C1 segment of cervical spinal cord (tissue), 14 donors: ENCODE measurements at regions not wholly inside any gene's neighbourhood (a gene's known extent, or its start where the extent isn't known, plus 50 kb on each side); places are given as distances from the start of the nearest gene placed in this dataset.
A peak's percentile ranks its signal among the peaks of the same experiment; 100 is the strongest.

Experiments
- DNase-seq, 14 donors: peaks; one replicate each; lab custom pipeline; 2025; lab: John Stamatoyannopoulos, UW

DNA sequence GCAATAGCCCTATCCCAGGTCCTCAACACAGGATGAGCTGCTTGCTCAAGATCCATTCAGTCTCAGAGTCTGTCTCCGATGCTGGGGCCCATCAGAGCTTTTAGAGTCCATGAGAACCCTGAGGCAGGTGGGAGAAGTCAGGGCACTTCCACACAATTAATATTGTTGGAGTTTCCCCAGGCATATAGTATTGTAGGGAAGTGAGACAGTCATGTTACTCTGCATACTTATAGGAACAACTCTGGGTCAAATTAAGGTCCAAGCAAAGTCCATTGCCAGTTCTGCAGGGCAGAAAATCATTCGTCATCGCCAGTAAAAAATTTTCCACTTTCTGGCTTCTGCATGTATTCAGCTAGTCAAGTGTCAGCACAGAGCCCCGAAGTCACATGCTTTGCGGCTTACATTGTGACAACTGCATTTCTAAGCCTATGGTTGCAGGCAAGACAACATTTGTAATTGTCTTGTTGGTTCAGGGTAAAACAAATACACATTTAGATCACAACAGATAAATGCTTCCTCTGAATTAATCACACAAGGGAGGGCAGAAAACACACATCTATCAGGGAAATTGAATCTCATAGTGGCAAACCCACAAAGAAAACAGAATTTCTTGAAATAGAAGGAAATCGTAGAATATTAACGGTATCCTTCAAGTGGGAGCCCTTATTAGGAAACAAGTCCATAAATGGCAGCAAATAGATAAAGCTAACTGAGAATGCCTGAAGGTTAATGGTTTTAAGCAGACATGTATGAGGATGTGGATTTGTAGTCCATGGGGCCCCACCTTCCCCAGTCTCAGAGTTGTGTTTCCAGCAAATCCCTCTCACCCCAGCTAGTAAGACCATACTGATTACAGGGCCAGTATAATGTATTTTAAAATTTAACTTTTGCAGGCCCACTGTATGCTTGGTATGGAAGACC, 412.1 kb upstream of the RASGEF1B start:
- no peak for DNase-seq

DNA sequence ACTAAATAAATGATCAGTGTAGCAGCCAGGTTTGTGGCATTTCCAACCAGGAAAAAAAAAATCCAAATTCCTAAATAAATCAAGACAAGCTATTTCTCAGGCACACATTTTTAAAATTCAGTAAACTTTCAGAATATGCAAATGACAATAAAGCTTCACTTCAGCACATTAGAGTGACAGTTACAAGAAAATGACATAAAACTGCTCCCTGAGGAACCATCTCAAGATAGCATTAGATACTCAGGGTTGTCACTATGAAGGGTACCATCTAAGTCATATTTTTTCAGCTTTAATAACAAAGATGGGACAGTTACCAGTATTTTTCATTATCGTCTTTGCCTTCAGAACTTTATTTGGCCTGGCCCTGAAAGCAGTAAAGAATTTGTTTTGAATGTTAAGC, 411.3 kb upstream of the RASGEF1B start:
- DNase-seq = no peak

DNA sequence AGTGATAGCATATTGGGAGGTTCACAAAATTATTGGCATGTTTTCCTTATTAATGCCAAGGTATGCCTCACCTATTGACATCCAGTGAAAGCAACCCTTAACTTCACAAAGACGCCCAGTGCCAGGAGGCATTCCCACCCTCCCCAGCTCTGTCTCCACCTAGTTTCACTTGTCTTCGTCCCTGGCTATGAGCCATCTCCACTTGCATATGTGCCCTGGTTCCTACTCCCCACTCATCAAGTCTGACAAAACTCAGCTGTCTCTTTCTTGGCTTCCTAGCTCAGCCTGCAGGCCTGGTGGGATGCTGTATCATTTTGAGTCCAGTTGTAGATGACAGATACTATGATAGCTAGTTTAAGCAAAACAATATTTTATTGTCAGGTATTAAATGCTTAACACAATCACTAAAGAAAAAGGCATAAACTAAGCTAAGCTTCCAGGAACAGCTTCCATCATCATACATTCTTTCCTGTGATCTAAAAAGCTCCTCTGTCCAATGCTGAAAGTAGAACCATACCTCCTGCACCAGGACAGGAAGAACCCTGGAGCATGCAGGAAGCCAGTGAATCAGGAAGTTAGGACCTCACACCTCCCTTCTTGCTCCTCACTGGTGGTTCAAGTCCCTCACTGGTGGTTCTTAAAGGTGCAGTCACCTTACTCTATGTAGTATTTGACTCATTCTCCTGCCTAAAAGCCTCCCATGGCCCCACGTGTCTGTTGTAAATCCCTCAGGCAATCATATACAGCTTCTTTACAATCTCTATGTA, 410.3 kb upstream of the RASGEF1B start:
- no peak for DNase-seq

DNA sequence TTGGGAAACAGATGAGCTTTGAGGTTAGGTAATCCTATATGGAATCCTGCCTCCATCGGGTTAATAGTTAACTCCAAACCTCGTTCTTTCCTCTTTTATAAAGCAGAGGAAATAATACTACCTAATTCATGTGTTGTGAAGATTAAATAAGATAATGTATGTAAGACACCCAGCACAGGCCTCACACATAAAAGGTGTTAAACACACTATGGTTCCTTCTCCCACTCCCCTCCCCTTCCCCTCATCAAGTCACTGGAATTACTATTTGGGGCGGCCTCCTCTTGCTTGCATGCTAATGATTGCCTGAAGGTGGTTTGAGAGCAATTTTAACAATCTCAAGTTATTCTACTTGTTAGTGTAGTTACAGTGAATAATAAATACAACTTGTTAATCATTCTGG, 404.4 kb upstream of the RASGEF1B start:
- no peak for DNase-seq

DNA sequence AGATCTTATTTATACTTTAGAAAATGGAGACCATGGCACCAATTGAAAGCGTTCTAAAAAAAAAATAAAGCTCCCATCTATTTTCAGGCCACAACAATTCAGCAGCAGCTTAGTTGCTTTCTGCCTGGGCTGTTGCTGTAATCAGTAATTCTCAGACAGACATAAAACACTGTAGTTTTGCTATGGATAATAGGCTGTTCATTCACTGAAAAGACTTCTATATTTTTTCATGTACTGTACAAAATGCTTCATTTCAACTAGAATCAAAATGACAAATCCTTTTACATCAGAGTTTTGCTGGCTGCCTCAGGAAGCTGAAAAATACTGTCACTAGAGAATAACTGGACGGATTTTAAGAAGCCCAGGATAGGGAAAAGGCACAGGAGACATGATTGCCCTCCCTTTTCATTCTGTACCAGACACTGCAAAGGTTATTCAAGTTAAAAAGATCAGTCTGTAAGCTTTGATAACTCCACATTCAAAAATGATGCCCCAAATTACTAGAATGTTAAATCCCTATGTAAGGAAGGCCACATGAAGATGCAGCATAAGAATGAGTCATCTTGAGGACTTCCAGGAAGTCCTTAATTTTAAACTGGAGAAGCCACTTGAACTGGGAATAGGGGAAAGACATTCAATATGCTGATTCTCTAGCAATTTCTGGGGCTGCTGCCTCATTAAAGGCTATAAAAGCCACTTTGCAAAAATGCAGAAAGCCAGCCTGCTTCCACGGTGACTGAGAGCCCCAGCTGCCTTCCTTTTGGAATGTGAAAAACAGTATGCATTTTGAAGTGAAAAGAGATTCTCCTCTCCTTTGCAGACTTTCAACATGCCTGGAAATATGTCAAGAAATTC, 403.2 kb upstream of the RASGEF1B start:
- DNase-seq = no peak

DNA sequence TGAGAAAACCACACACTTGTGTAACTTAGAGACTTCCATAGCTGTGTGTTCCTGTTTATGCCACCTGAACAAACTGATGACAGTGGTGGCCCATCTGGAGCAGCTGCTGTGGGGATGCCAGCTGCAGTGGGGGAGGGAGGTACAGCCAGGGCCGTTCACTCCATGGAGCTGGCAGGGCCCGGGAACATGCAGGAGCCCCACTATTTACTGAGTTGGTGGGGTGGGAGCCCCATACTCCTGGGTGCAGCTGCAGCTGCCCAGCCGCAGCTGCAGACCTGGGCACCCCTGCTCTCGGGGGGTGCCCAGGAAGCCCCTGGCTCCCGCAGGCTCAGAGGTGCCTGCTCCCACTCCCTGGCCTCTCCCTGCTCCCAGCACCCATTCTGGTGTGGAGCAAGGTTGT, 398.6 kb upstream of the RASGEF1B start:
- no peak for DNase-seq

DNA sequence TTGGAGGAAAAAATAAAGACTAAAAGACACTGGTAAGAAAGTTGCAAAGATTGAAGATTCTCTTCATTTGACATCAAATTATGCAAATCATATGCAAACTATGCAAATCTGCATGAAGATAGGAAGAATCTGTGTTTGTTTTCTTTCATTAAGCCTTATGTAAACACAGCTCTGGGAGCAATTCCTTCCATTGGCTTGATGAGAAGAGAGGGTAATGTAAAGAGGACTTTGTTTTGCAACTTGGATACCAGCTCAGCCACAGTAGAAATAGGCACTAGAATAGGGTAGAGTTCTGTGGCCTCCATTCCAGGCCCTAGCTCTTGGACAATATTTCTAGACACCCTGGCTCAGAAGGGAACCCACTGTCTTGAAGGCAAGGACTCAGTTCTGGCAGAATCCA, 388.4 kb upstream of the RASGEF1B start:
- DNase-seq = no peak

DNA sequence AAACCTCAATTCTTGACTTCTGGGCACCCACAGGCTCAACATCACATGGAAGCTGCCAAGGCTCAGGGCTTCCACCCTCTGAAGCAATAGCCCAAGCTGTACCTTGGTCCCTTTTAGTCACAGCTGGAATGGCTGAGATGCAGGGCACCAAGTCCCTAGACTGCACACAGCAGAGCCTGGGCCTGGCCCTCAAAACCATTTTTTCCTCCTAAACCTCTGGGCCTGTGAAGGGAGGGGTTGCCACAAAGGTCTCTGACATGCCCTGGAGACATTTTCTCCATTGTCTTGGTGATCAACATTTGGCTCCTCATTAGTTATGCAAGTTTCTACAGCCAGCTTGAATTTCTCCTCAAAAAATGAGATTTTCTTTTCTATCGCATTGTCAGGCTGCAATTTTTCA, 382.7 kb upstream of the RASGEF1B start:
- DNase-seq = no peak

DNA sequence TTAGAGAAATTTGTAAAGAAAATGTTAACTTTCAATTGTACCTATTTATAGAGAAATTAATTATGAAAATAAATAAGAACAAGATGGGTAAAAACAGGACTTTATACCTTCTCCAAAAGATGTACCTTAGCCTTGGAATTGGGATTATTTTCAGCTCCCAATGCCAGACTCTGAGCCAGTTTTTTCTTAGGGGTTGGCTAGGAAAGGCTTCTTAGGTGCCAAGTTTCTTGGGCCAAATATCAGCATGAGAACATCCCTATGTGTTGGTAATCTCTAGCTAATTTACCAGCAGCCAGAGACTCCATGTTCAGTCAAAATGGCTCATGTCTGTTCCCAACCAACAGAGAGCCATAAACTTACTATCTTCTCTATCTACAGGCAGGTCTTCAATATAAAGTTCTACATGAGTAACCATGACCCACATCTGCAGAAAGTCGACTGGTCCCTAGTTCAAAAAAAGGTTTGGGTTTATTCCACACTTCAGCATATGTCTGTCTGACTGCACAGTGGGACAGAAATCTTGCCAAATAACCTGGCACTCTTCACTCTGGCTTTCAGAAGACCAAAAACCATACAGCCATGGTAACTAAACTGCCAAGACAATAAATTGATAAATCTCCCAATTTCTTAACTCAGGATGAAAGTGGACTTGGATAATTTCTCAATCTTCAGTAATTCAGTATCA, 380.5 kb upstream of the RASGEF1B start:
- DNase-seq = peak in 2 of 14 donors; percentile 4 to 93

DNA sequence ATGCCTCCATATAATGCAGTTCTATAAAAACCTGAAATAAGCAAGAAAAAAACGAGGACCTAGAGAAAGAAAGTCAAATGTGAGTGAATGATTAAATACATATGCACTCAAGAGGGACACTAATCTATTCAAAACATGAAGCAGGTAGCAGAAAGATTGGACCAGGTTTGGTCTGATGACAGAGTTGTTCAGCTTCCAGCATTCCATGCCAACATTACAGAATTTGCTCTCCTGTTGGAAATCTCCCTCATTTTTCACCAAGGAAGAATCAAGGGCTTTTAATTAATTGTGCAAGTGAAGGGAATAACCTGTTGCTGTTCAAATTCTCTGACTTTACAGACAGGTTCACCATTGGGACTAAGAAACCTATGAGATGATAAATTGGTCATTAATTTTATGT, 379.0 kb upstream of the RASGEF1B start:
- DNase-seq = peak in 1 of 14 donors; percentile 71

DNA sequence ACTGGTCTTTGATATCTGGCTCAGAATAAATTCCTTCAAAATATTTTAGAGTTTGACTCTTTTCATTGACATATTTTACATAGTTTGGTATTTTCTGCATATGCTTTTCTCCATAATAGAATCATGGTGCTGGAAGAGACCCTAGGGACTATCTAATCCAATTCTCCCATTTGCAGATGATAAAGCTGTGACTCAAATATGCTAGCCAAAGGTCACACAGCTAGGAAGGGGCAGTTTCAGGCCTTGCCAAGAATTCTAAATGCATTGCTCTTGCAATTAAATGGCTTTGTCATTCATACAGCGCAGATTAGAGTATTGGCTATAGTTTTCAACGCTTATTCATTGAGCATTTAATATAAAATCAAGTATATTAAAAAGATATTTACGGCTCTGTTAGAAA, 374.1 kb upstream of the RASGEF1B start:
- no peak for DNase-seq

DNA sequence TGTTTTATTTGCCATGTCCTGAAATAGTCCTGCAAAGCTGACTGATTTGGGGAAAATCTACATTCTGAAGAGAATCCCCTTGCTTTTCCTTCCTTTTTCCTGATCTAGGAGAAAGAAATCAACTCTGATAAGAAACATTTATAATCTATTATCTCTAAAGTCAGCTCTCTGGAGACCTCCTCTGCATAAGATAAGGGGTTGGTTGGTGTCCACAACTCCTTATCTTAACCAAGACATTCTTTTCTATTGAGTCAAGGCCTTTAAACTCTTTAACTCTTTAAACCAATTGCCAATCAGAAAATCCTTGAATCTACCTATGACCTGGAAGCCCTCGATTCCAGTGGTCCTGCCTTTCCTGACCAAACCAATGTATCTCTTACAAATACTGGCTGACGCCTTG, 373.6 kb upstream of the RASGEF1B start:
- DNase-seq = no peak

DNA sequence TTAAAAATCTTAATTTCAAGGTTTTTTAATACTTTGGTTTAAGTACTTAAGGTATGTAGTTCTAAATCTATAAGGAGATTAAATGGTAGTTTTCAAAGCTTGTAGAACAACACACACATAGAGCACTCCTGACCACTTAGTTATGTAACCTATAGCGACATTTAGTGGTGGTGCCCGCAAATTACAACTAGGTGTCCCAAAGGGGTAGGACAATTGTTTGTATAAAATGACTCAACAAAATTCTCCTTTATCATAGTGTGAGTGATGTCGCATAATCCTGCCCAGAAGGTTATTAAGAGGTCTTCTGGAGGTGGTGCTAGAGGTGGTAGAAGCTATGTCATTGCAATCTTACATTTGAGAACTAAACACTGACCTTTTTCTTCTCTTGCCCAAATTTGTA, 373.0 kb upstream of the RASGEF1B start:
- peak in 11 of 14 donors; percentile 2 to 51 (median 22) for DNase-seq

DNA sequence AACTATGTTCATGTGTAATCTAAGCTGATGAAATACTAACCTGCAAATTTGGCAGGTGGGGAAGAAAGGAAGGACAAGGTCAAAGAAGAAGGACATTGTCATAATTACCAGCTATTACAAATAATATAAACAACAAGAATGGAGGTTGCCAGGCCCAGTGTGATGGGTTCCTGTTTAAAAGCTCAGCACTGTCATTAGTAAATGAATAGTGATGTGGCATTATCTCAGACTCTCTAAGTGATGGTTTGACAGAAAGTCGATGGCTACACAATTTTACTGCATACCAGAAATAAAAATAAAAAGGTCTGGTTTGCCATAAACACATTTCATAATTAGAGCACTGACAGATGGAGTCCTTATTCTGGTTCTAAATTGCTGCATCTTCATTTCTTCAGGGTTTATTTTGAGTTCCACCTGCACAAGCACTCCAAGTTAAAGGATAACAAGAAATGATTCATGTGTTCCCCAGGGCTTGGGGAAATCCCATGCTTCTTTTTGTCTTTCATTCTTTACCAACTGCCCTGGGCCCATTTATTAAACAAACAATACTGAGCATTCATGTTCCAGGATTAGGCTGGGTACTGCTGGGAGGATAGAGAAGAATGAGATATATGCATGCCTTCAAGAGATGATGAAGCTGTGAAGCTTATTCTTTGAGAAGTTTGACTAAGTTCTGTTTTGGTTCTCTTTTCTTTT, 367.8 kb upstream of the RASGEF1B start:
- no peak for DNase-seq

DNA sequence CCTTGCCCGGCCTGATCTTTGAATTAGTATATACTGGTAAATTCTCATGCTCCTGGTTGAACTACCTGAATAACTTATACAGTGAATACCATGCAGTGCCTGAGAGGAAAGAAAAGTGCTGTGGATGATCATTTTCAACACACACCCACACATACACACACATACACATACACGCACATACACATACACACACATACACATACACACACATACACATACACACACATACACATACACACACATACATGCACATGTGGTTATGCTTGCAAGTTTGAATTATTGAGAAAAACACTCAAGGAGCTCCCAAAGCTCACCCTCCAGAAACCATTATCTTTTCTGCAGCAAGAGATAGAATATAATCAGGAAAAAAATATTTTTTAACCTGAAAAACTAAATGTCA, 366.9 kb upstream of the RASGEF1B start:
- no peak for DNase-seq

DNA sequence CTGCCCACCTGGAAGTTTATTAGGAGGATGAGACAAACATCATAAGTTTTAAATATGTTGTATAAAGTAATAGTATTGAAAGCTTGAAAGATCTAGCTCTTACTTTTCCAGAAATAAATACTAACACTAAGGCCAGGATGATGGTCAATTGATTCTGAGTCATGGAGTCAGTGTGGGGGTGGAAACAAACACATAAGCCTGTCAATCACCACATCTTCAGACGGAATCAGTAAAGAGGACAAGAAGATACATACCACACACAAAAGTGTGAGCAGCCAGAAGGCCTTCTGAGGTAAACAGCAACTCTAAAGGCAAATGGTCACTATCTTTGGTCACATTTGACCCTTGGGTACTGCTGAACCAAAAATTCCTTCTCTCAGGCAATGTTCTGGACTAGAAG, 365.0 kb upstream of the RASGEF1B start:
- DNase-seq = no peak

DNA sequence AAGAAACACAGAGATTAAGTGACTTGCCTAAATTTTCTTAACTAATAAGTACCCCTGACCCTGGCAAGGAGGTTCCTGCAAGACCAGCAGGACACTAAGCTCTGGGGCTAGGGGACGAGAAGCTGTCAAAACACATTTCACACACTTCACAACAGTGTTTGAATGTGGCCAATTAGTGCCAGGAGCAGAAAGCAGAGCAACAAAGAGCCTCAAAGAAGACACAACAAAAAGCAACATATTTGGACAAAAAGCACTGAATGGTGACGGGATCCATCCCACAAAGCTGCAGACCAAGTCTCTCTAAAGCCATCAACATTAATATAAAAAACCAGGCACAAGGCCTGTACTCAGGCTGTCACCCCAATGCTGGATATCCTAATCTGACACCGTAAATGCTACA, 361.9 kb upstream of the RASGEF1B start:
- peak in 2 of 14 donors; percentile 2 to 6 for DNase-seq

DNA sequence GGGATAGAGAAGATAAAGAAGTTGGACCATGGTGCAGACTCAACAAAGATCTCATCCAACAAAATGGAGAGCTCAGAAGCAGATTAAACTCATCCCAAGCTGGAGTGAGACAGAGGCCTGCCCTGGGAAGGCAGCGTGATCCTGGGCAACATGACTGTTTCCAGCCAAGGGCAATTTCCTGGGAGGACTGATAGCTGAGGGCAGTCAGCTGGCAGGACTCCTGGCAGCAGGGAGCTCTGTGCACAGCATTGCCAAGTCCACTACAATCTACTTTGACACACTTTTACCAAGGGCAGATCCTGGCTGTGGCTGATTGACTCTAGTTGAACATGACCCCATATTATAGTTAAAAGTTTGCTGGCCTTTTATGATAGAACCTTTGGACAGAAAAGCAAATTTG, 357.3 kb upstream of the RASGEF1B start:
- peak in 1 of 14 donors; percentile 76 for DNase-seq

DNA sequence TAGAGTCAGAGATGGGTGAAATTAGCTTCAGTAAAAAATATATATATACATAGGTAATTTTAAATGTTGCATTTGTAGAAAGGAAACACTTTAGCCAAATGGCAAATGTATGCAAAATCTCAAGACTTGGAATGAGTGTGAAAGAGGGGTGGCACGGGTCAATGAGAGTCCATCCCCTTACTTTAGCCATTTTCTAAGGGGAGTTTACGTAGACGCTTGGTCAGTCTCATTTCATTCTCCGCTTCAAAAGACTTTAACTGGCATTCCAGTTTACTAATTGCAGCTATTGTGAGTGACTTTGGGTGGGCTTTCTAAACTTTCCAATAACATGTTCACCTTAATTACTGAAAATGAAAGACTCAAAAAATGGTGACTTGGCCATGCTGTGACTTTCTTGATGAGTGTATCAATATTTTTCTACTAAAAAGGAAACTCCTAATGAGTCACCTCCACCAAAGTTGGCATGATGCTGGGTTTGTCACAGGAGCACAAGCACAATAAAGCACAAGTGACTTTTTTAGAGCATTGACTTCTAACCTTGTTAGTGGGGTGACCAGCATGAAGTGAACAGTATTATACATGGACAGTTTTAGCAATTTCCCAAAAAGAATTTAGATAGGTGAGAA, 356.0 kb upstream of the RASGEF1B start:
- no peak for DNase-seq

DNA sequence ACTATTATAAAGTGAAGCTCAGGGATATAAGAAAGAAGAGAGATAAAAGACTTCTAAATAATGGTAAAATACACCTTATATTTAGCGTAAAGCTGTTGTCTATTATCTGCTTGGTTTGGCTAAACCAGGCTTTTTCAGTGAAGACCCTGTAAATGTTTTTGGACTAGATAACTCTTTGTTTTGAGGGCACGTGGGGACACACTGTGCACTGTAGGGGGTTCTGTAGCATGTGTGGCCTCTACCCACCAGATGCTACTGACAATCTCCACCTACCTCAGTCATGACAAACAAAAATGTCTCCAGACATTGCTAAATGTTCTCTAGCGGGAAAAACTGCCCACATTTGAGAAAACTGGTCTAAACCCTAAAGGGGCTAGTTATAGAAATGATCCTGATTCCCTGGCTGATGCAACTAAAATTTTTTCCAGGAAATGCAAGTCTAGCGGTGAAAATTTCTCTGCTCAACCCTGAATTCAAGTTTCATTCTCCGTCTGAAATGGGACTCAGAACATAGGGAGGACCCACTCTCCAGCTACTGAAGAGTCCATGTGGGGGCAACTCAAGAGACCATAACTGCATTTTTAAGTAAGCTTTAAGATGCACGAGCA, 355.2 kb upstream of the RASGEF1B start:
- no peak for DNase-seq
